ENCODE measurements at regions not wholly inside any gene's neighbourhood (a gene's known extent, or its start where the extent isn't known, plus 50 kb on each side); places are given as distances from the start of the nearest gene placed in this dataset.
"Not testable (repeated sequence)": the region's sequence is repeated elsewhere in the genome, so short reads cannot be mapped to it uniquely, and the experiment has no call there.

DNA sequence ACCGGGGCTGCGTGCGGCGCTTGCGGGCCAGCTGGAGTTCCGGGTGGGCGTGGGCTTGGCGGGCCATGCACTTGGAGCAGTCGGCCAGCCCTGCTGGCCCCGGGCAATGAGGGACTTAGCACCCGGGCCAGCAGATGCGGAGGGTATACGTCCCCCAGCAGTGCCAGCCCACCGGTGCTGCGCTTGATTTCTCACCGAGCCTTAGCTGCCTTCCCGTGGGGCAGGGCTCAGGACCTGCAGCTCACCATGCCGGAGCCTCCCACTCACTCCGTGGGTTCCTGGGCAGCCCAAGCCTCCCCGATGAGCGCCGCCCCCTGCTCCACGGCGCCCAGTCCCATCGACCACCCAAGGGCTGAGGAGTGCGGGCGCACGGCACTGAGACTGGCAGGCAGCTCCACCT, 51.4 kb upstream of the INPP4B start:
- H3K36me3 Mint-ChIP-seq (ENCODE audit: low read depth); H3K4me1 Mint-ChIP-seq; H3K27me3 Mint-ChIP-seq (ENCODE audit: low read depth, poor library complexity); DNase-seq; H3K27ac Mint-ChIP-seq; H3K4me3 Mint-ChIP-seq: not testable (repeated sequence)
- peaks cover 62% of the 10 kb centered on the region for H3K9me3 Mint-ChIP-seq

DNA sequence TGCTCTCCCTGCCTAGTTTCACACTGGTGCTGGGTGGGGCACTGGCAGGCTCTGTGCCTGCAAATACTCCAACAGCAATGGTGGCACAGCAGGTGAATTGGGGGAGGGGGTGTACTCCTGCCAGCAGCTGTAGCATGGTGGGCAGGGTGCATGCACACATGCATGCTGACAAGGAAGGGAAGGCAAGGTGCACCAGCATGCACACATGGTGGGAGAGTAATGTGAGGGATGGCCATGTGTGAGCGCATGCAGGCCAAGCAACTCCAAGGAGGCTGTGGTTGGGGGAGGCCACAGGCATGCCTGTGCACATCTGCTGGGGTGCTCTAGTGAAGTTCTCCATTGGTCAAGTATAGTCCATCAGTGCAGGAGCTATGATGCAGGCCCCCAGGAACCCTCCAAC, 54.5 kb upstream of the INPP4B start:
- Mint-ChIP-seq H3K27me3 (ENCODE audit: low read depth, poor library complexity) (peaks cover 6% of the 10 kb centered on the region), H3K4me3 (no peak overlapping the region), H3K9me3 (peaks cover 39% of the 10 kb centered on the region), H3K36me3 (ENCODE audit: low read depth) (no peaks in the 10 kb centered on the region), H3K27ac (no peak overlapping the region), H3K4me1 (no peaks in the 10 kb centered on the region)
- no peak for DNase-seq
- TF ChIP-seq, protein P1, sequence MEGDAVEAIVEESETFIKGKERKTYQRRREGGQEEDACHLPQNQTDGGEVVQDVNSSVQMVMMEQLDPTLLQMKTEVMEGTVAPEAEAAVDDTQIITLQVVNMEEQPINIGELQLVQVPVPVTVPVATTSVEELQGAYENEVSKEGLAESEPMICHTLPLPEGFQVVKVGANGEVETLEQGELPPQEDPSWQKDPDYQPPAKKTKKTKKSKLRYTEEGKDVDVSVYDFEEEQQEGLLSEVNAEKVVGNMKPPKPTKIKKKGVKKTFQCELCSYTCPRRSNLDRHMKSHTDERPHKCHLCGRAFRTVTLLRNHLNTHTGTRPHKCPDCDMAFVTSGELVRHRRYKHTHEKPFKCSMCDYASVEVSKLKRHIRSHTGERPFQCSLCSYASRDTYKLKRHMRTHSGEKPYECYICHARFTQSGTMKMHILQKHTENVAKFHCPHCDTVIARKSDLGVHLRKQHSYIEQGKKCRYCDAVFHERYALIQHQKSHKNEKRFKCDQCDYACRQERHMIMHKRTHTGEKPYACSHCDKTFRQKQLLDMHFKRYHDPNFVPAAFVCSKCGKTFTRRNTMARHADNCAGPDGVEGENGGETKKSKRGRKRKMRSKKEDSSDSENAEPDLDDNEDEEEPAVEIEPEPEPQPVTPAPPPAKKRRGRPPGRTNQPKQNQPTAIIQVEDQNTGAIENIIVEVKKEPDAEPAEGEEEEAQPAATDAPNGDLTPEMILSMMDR (IDR thresholded peaks at IDR 0.05) = no peak

DNA sequence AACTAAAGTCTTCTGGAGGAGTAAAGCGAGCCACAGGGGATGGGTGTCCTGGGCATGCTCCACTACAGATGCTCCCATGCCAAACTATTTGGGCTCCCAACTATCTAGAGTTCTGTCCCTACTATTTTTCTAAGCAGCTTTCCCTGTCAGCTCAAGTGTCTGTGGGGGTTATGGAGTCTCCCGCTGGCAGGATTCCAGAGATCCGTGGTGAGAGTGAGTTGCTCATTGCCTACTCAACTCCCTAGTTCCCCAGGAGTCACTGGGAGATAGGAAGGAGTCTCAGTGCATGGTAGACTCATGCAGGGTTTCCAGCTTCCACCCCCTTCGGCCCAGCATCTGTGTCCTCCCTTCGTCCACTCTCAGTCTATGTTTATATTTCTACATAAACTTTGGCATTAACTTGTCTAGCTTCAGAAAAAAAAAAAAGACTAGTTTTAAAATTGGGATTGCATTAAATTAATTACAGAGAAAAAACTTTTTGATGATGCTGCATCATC, 55.1 kb upstream of the INPP4B start:
- Mint-ChIP-seq H3K9me3 (peaks cover 39% of the 10 kb centered on the region), H3K27me3 (ENCODE audit: low read depth, poor library complexity) (peaks cover 5% of the 10 kb centered on the region), H3K4me3 (no peak overlapping the region), H3K4me1 (no peaks in the 10 kb centered on the region), H3K27ac (no peak overlapping the region), H3K36me3 (ENCODE audit: low read depth) (no peaks in the 10 kb centered on the region)
- TF ChIP-seq, protein P1 (IDR thresholded peaks at IDR 0.05) = no peak
- DNase-seq = no peak

DNA sequence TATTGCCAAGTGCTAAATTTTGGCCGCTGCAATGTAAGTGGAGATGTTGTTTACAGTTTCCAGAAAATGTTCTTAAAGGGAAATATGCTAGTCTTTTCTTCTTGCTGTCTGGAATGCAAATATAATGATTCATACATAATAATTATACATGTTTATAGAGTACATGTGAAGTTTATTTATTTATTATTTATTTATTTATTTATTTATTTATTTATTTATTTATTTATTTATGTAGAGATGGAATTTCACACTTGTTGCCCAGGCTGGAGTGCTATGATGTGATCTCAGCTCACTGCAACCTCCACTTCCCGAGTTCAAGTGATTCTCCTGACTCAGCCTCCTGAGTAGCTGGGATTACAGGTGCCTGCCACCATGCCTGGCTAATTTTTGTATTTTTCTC, 57.5 kb upstream of the INPP4B start:
- H3K4me1 Mint-ChIP-seq; DNase-seq; H3K27me3 Mint-ChIP-seq (ENCODE audit: low read depth, poor library complexity); H3K27ac Mint-ChIP-seq; H3K4me3 Mint-ChIP-seq; H3K36me3 Mint-ChIP-seq (ENCODE audit: low read depth): not testable (repeated sequence)
- H3K9me3 Mint-ChIP-seq = peaks cover 28% of the 10 kb centered on the region

DNA sequence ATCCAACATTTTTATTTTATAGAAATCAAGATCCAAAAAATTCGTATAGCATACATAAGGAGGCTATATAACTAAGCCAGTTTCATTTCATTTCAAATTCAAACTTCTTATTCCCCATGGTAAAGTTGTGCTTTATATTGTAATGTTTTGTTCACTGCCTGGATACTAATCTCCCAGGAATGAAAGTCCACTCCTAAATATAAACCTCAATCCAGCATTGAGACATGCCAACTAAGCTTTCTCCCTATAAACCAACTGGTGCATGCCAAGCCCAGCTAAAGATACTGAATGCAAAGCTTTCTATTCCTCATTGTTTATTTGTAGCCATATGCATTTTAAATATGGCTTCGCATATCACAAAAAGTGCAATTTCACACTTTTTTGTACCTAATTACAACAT, 63.8 kb upstream of the INPP4B start:
- H3K36me3 Mint-ChIP-seq (ENCODE audit: low read depth) = no peaks in the 10 kb centered on the region
- no peak overlapping the region for H3K27ac Mint-ChIP-seq
- H3K4me1 Mint-ChIP-seq = no peaks in the 10 kb centered on the region
- peaks cover 4% of the 10 kb centered on the region for H3K27me3 Mint-ChIP-seq (ENCODE audit: low read depth, poor library complexity)
- peaks cover 14% of the 10 kb centered on the region for H3K9me3 Mint-ChIP-seq
- TF ChIP-seq, protein P1 (IDR thresholded peaks at IDR 0.05) = no peak
- no peak for DNase-seq
- H3K4me3 Mint-ChIP-seq = no peak overlapping the region

DNA sequence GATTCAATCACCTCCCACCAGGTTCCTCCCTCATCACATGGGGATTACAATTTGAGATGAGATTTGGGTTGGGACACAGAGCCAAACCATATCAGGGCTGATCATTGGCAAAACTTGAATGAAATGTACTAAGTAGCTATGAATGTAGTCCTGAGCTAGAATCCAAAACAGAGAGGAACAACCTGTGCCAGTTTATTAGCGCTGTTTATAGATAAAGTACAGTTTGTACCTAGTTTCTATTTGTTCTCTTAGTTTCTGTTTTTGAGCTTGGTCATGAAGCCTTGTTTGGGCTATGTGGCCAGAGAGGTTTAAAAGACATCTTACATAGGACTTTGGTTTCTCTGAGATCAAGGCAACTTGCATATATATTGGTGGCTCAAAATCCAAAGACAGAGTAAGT, 66.9 kb upstream of the INPP4B start:
- H3K27me3 Mint-ChIP-seq (ENCODE audit: low read depth, poor library complexity) = no peaks in the 10 kb centered on the region
- H3K27ac Mint-ChIP-seq = no peak overlapping the region
- no peak for DNase-seq
- no peak overlapping the region for H3K4me3 Mint-ChIP-seq
- peaks cover 3% of the 10 kb centered on the region for H3K9me3 Mint-ChIP-seq
- no peaks in the 10 kb centered on the region for H3K36me3 Mint-ChIP-seq (ENCODE audit: low read depth)
- TF ChIP-seq, protein P1 (IDR thresholded peaks at IDR 0.05) = no peak
- H3K4me1 Mint-ChIP-seq = no peaks in the 10 kb centered on the region

DNA sequence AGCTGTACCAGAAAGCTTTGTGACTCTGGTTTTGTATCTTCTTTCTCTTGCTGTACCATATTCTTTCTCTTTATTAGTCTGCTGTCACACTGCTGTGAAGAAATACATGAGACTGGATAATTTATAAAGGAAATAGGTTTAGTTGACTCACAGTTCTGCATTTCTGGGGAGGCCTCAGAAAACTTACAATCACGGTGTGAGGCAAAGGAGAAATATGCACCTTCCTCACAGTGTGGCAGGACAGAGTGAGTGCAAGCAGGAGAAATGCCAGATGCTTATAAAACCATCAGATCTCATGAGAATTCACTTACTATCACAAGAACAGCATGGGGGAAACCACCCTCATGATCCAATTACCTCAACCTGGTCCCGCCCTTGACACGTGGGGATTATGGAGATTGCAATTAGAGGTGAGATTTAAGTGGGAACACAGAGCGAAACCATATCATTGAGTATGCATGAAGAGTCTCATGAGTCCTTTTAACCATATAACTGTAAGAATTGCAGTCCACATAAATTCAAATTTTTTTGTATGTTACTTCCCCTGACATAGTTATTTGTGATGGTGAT, 67.4 kb upstream of the INPP4B start:
- no peaks in the 10 kb centered on the region for H3K4me1 Mint-ChIP-seq
- H3K36me3 Mint-ChIP-seq (ENCODE audit: low read depth) = no peaks in the 10 kb centered on the region
- H3K27me3 Mint-ChIP-seq (ENCODE audit: low read depth, poor library complexity) = no peaks in the 10 kb centered on the region
- no peak overlapping the region for H3K4me3 Mint-ChIP-seq
- H3K9me3 Mint-ChIP-seq = peaks cover 3% of the 10 kb centered on the region
- no peak for DNase-seq
- no peak overlapping the region for H3K27ac Mint-ChIP-seq
- TF ChIP-seq, protein P1 (IDR thresholded peaks at IDR 0.05) = no peak

Data from nephron progenitor cell (in vitro differentiated cells).